GM23338 (cell line): ENCODE measurements at regions not wholly inside any gene's neighbourhood (a gene's known extent, or its start where the extent isn't known, plus 50 kb on each side); places are given as distances from the start of the nearest gene placed in this dataset.

ENCODE experiments used
- CREB1 ChIP-seq: fragments of 250-450 bp; sonication (Bioruptor Pico); IDR thresholded peaks from 2 replicates; pipeline ENCODE4 v1.5.0; 2020; ENCODE audit warnings: low read depth, mild to moderate bottlenecking, moderate library complexity
- EZH2 ChIP-seq: fragments of 200-600 bp; sonication (generic); IDR thresholded peaks from one replicate; pipeline ENCODE4 v1.8.0; 2017; ENCODE audit warnings: antibody characterized with exemption, mild to moderate bottlenecking, low read depth; ENCODE audit not compliant: unreplicated experiment
- EZH2phosphoT487 ChIP-seq: fragments of 200-600 bp; sonication (generic); IDR thresholded peaks from one replicate; pipeline ENCODE4 v1.8.1; 2018; ENCODE audit warnings: antibody characterized with exemption; ENCODE audit not compliant: unreplicated experiment
- JUNB ChIP-seq: IDR thresholded peaks from one replicate; pipeline ENCODE4 v1.6.1; 2016; ENCODE audit warnings: antibody characterized with exemption; ENCODE audit not compliant: unreplicated experiment
- POLR2AphosphoS5 ChIP-seq: IDR thresholded peaks from 2 replicates; pipeline ENCODE4 v1.6.1; 2016; ENCODE audit warnings: antibody characterized with exemption, low read depth
- ZNF114 ChIP-seq: fragments of 250-450 bp; sonication (Bioruptor Pico); IDR thresholded peaks from 2 replicates; pipeline ENCODE4 v1.5.0; 2020; ENCODE audit warnings: mild to moderate bottlenecking, moderate library complexity
- ZNF331 ChIP-seq: fragments of 250-450 bp; sonication (Bioruptor Pico); IDR thresholded peaks from 2 replicates; pipeline ENCODE4 v1.5.0; 2020; ENCODE audit warnings: low read depth, mild to moderate bottlenecking, moderate library complexity
- TF ChIP-seq, protein P1 (sequence below), 2 experiments: fragments of 200-600 bp in 1 of 2; sonication (generic) in 1 of 2; conservative IDR thresholded peaks; 2 replicates each; pipeline versions ENCODE4 v1.5.1 to v1.6.1; 2016 to 2017; ENCODE audit warnings: antibody characterized with exemption in 2 of 2, low read depth in 2 of 2, mild to moderate bottlenecking in 2 of 2, moderate library complexity in 1 of 2
- TF ChIP-seq, protein P2 (sequence below): IDR thresholded peaks from one replicate; pipeline ENCODE4 v1.6.1; 2018; ENCODE audit warnings: antibody characterized with exemption; ENCODE audit not compliant: unreplicated experiment

DNA sequence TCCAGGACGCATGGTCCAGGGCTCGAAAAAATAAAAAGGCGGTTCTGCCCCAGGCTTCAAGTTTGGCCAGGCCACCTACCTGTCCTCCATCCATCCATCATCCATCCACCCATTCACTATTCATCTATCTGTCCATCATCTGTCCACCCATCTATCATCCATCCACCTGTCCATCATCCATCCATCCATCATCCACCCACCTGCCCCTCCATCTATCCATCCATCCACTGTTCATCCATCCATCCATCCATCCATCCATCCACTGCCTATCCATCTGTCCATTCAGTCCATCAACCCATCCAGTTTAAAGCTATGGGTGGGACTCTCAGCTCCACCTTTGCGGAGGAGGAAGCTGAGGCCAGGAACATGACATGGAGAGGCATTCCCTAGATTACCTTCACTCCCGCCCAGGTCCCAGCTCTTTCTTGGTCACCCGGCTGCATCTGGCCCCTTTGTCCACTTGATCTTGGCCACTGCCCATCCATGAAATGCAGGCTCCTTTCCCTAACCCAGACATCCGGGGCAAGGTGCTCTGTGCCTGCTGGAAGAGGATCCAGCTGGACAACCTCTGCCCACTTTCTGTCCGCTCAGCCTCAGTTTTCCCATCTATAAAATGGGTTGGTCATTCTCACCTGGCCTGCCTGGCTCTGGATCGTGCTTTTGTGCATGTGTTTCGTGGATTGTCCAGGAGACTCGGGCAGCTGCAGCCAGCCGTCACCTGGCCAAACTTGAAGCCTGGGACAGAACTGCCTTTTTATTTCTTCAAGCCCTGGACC, 236.0 kb upstream of the CIBAR2 start:
- TF ChIP-seq, protein P1, sequence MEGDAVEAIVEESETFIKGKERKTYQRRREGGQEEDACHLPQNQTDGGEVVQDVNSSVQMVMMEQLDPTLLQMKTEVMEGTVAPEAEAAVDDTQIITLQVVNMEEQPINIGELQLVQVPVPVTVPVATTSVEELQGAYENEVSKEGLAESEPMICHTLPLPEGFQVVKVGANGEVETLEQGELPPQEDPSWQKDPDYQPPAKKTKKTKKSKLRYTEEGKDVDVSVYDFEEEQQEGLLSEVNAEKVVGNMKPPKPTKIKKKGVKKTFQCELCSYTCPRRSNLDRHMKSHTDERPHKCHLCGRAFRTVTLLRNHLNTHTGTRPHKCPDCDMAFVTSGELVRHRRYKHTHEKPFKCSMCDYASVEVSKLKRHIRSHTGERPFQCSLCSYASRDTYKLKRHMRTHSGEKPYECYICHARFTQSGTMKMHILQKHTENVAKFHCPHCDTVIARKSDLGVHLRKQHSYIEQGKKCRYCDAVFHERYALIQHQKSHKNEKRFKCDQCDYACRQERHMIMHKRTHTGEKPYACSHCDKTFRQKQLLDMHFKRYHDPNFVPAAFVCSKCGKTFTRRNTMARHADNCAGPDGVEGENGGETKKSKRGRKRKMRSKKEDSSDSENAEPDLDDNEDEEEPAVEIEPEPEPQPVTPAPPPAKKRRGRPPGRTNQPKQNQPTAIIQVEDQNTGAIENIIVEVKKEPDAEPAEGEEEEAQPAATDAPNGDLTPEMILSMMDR (conservative IDR thresholded peaks at IDR 0.05; ENCODE audit: low read depth in 2 of 2): no peak
- TF ChIP-seq, protein P2, sequence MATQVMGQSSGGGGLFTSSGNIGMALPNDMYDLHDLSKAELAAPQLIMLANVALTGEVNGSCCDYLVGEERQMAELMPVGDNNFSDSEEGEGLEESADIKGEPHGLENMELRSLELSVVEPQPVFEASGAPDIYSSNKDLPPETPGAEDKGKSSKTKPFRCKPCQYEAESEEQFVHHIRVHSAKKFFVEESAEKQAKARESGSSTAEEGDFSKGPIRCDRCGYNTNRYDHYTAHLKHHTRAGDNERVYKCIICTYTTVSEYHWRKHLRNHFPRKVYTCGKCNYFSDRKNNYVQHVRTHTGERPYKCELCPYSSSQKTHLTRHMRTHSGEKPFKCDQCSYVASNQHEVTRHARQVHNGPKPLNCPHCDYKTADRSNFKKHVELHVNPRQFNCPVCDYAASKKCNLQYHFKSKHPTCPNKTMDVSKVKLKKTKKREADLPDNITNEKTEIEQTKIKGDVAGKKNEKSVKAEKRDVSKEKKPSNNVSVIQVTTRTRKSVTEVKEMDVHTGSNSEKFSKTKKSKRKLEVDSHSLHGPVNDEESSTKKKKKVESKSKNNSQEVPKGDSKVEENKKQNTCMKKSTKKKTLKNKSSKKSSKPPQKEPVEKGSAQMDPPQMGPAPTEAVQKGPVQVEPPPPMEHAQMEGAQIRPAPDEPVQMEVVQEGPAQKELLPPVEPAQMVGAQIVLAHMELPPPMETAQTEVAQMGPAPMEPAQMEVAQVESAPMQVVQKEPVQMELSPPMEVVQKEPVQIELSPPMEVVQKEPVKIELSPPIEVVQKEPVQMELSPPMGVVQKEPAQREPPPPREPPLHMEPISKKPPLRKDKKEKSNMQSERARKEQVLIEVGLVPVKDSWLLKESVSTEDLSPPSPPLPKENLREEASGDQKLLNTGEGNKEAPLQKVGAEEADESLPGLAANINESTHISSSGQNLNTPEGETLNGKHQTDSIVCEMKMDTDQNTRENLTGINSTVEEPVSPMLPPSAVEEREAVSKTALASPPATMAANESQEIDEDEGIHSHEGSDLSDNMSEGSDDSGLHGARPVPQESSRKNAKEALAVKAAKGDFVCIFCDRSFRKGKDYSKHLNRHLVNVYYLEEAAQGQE: no peak
- TF ChIP-seq ZNF331 (no peak), ZNF114 (CRISPR knock-in tag) (no peak), POLR2AphosphoS5 (no peak), EZH2 (no peak), JUNB (no peak), CREB1 (no peak), EZH2phosphoT487 (no peak)
